ENCODE measurements at regions not wholly inside any gene's neighbourhood (a gene's known extent, or its start where the extent isn't known, plus 50 kb on each side); places are given as distances from the start of the nearest gene placed in this dataset.

DNA sequence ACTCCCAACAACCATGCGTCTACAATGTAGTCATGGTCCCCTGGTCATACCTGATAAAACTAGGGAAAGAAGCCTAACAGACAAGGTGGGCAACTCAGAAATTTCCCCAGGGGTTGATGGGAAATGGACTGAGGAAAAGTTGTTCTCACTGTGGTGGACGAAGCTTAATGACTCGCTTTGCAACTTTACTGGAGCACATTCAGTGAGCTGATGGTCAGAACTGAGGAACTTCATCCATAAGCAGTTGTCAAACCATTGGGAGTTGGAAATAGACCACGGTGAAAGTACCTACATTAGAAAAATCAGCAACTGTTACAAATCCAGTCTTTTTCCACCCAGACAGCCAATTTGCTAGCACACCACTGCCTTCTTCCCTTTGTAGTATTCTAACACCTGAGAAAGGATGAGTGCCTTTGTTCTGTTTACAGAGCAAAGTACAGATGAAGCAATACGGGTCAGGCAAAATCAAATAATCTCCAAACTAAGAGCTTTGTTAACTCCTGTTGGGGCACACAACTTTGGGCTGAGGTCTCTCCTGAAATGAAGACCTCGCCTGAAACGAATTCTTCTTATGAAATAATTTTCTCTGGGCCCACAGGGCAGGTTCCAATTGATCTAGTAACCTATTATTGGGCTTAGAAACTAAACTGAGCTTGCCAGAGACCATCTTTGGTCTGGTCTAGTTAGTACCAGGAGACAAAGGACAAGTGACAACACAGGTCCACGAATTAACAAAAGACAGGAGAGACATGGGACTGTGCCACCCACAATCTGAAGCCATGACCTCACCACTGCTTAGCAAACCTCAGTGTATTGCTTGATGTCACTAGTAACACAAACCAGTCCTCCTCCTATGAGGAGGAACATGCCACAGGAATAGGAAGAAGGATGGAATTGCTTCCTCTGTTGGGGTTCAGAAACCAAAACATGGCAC lies 58.9 kb upstream of the NFKB1 start:
- no peak for DNase-seq

DNA sequence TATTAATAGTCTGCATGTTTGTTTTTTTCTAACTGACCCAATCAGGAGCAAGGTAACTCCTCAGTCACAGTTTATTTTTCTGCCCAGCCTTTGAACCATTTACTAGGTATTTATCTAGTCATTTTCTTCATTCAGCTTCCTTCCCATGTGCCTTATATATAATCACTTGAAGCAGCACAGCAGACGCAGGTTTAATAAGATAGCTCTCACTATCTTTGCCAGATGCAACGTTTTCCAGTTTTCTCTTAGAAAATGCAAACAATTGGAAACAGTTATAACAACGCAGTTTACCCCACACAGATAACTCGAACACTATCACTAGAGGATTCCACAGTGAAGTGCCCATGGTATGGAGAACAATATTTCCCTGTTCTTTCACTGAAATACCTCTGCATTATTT lies 56.4 kb upstream of the NFKB1 start:
- no peak for DNase-seq

- no peak for DNase-seq
Observed at GRCh38 chr4:102445213-102445612, 55.9 kb upstream of the NFKB1 start.

- DNase-seq, result peak; percentile 36
Observed at GRCh38 chr4:102447413-102447812, 53.7 kb upstream of the NFKB1 start.

DNA sequence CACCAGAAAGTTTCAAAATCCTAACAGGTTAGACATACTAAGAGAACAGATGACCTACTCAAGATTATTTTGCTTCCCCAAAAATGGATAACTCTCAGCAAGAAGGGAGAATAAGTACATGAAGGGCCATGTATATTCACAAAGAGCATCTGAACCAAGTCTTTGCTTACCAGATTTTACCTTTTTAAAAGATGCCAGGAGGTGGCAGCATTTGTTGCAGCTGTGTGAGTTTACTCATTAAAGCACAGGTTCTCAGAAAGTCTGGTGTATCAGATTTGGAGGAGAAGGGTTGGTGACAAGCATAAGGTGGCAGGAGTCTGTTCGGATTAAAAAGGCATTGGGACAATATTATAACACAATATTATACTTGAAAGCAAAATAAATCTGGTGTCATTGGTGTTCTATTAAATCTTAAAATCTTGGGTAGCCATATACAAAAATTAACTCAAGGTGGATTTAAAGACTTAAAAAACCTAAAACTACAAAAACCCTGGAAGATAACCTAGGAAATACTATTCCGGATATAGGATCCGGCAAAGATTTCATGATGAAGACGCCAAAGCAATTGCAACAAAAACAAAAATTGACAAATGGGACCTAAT lies 51.3 kb upstream of the NFKB1 start:
- DNase-seq, result peak; percentile 83

DNA sequence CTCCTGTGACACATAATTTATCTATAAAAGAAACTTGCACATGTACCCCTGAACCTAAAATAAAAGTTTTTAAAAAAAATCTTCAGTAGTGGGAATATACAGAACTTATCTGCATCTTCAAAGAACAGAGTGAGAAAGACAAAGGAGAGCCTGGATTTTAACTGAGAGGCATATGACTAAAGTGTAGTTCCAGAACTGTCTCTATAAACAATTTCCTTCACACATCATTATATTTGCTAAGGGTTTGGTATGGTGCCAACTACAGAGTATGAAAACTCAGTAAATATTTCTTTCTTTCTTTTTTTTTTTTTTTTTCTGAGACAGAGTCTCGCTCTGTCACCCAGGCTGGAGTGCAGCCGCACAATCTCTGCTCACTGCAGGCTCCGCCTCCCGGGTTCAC lies 49.9 kb upstream of the NFKB1 start:
- DNase-seq, result no peak

Data from CD4-positive, alpha-beta T cell treated with Interleukin-4 for 4 hours (primary cell).